Ishikawa (cell line): ENCODE measurements at regions not wholly inside any gene's neighbourhood (a gene's known extent, or its start where the extent isn't known, plus 50 kb on each side); places are given as distances from the start of the nearest gene placed in this dataset.

Experiments used
- CEBPB ChIP-seq: IDR thresholded peaks from 2 replicates; pipeline ENCODE4 v1.6.1; 2012
- CREB1 ChIP-seq: IDR thresholded peaks from 2 replicates; pipeline ENCODE4 v1.6.1; 2012; ENCODE audit warnings: low read depth
- EGR1 ChIP-seq: IDR thresholded peaks from 2 replicates; pipeline ENCODE4 v1.6.1; 2012
- EP300 ChIP-seq: IDR thresholded peaks from 2 replicates; pipeline ENCODE4 v1.6.1; 2012; ENCODE audit warnings: borderline replicate concordance
- FOXM1 ChIP-seq: IDR thresholded peaks from 2 replicates; pipeline ENCODE4 v1.6.1; 2012; ENCODE audit warnings: low read depth, borderline replicate concordance
- NFIC ChIP-seq: IDR thresholded peaks from 2 replicates; pipeline ENCODE4 v1.6.1; 2012
- RAD21 ChIP-seq: IDR thresholded peaks from 2 replicates; pipeline ENCODE4 v1.6.1; 2012; ENCODE audit warnings: low read depth
- TAF1 ChIP-seq: IDR thresholded peaks from 2 replicates; pipeline ENCODE4 v1.6.1; 2012; ENCODE audit warnings: low read depth, mild to moderate bottlenecking
- TCF12 ChIP-seq: IDR thresholded peaks from 2 replicates; pipeline ENCODE4 v1.6.1; 2012; ENCODE audit warnings: low read depth
- TEAD4 ChIP-seq: IDR thresholded peaks from 2 replicates; pipeline ENCODE4 v1.6.1; 2012
- YY1 ChIP-seq: IDR thresholded peaks from 2 replicates; pipeline ENCODE4 v1.6.1; 2012; ENCODE audit warnings: low read depth
- ZBTB7A ChIP-seq: IDR thresholded peaks from 2 replicates; pipeline ENCODE4 v1.6.1; 2012; ENCODE audit warnings: low read depth
- TF ChIP-seq, protein P1 (sequence below): IDR thresholded peaks from 2 replicates; pipeline ENCODE4 v1.6.1; 2012
- TF ChIP-seq, protein P2 (sequence below): IDR thresholded peaks from 2 replicates; pipeline ENCODE4 v1.6.1; 2012
- TF ChIP-seq, protein P3 (sequence below): IDR thresholded peaks from 2 replicates; pipeline ENCODE4 v1.6.1; 2012; ENCODE audit warnings: low read depth, mild to moderate bottlenecking

DNA sequence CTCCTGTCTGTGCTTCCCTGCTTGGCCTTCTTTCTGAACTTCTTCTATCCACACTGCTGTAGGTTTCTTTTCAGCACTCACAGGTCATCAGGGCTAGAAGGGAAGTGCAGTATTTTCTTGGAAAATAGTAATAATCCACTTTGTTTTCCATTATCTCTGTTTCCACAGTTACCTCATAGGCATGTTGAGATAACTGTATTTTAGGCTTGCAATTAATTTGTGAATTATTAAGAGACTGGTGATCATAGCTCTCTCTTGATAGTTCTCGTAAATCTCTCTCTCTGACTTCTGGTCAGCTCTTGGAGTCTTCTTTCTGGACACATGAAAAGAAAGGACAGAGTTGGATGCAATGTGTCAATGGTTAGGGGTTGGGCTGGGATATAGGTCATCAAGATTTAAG lies 243.6 kb upstream of the IGFBP3 start:
- no peak for TF ChIP-seq ZBTB7A
- no peak for TF ChIP-seq TEAD4
- no peak for TF ChIP-seq FOXM1

DNA sequence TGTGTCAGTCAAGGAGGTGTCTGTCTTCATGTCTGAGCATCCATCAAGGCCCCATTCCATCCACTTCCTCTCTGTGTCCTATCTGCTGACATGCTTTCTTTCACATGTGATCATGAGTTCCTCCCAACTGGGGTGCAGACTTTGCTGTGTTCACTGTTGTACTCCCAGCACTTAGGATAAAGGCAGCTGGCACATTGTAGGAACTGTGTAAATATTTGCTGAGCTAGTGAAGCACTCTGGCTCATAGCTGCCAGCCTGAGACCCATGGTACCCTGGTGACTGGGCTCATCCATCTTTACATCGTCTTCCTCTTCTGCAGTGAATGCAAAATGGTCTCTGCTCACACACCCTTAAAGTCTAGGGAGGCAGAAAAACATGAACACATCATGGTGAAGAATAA lies 242.2 kb upstream of the IGFBP3 start:
- TF ChIP-seq, protein P1, sequence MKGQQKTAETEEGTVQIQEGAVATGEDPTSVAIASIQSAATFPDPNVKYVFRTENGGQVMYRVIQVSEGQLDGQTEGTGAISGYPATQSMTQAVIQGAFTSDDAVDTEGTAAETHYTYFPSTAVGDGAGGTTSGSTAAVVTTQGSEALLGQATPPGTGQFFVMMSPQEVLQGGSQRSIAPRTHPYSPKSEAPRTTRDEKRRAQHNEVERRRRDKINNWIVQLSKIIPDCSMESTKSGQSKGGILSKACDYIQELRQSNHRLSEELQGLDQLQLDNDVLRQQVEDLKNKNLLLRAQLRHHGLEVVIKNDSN, result no peak
- no peak for TF ChIP-seq NFIC
- TF ChIP-seq, protein P2, sequence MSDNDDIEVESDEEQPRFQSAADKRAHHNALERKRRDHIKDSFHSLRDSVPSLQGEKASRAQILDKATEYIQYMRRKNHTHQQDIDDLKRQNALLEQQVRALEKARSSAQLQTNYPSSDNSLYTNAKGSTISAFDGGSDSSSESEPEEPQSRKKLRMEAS, result no peak
- no peak for TF ChIP-seq EP300
- TF ChIP-seq YY1, result no peak
- TF ChIP-seq ZBTB7A, result no peak
- TF ChIP-seq FOXM1, result no peak
- no peak for TF ChIP-seq CEBPB
- TF ChIP-seq CREB1, result no peak
- TF ChIP-seq RAD21, result no peak
- TF ChIP-seq EGR1, result no peak
- TF ChIP-seq, protein P3, sequence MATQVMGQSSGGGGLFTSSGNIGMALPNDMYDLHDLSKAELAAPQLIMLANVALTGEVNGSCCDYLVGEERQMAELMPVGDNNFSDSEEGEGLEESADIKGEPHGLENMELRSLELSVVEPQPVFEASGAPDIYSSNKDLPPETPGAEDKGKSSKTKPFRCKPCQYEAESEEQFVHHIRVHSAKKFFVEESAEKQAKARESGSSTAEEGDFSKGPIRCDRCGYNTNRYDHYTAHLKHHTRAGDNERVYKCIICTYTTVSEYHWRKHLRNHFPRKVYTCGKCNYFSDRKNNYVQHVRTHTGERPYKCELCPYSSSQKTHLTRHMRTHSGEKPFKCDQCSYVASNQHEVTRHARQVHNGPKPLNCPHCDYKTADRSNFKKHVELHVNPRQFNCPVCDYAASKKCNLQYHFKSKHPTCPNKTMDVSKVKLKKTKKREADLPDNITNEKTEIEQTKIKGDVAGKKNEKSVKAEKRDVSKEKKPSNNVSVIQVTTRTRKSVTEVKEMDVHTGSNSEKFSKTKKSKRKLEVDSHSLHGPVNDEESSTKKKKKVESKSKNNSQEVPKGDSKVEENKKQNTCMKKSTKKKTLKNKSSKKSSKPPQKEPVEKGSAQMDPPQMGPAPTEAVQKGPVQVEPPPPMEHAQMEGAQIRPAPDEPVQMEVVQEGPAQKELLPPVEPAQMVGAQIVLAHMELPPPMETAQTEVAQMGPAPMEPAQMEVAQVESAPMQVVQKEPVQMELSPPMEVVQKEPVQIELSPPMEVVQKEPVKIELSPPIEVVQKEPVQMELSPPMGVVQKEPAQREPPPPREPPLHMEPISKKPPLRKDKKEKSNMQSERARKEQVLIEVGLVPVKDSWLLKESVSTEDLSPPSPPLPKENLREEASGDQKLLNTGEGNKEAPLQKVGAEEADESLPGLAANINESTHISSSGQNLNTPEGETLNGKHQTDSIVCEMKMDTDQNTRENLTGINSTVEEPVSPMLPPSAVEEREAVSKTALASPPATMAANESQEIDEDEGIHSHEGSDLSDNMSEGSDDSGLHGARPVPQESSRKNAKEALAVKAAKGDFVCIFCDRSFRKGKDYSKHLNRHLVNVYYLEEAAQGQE, result no peak
- no peak for TF ChIP-seq TEAD4
- no peak for TF ChIP-seq TAF1
- TF ChIP-seq TCF12, result no peak

DNA sequence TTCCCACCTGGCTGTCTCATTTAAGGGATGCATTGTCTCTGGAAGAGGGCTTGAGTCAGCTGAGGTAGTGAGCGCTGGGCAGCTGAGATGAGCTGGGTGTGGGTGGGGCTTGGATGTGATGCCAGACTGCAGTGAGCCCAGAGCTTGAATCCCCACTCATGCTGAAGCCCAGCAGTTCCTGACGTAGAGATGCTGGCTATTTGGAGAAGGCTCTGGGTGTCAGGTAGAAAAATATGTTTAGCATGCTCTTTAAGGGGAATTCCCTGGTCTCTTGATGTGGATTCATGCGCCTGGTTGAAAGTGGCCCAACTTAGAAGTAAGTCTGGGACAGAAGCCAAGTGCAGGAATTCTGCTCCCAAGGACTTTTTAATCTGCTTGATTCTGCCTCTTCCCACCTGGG lies 241.5 kb upstream of the IGFBP3 start:
- no peak for TF ChIP-seq TAF1
- no peak for TF ChIP-seq NFIC
- TF ChIP-seq RAD21, result no peak
- TF ChIP-seq CREB1, result no peak
- TF ChIP-seq TCF12, result no peak
- no peak for TF ChIP-seq ZBTB7A
- no peak for TF ChIP-seq TEAD4
- TF ChIP-seq EGR1, result no peak
- TF ChIP-seq, protein P3, result no peak
- TF ChIP-seq EP300, result no peak
- TF ChIP-seq FOXM1, result no peak
- no peak for TF ChIP-seq YY1
- no peak for TF ChIP-seq CEBPB
- TF ChIP-seq, protein P2, result no peak
- TF ChIP-seq, protein P1, result no peak

DNA sequence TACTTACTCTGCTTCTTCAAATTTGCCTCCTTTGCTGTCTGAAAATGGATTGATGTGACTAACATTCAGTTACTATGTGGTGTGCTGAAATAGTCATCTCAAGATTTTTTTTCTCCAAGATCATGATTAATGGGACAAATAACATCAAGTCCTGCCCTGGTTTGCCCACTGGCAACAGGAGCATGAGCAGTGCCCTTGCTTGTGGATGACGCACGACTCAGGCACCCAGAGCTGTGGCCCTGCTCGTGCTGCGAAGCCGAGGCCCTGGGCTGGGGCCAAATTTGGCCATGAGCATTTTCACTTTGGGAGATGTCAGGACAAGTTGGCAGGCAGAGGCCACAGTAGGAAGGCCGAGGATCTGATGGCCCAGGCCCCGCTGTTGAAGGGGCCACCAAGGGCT lies 239.8 kb upstream of the IGFBP3 start:
- TF ChIP-seq YY1 (no peak), EP300 (no peak), ZBTB7A (no peak), TAF1 (no peak), FOXM1 (no peak), RAD21 (no peak), NFIC (no peak), EGR1 (no peak)
- TF ChIP-seq, protein P1, result no peak
- TF ChIP-seq, protein P2, result no peak

DNA sequence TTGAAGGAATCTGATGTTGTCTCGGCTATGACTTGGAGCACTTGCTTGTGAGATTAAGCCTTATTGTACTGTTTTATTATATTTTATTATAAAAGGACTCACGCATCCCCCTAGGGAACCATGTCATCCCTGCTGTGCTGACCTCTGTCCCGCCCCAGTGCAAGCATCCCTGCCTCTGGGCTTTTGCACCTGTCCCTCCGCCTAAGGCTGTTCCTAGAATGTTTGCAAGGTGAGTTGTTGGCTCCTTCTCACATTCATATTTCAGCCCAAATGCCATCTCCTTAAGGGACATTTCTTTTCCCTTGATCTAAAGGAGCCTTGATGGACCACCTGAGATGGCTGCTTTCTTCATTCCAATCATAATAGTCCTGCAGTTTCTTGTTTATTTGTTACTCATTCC lies 236.9 kb upstream of the IGFBP3 start:
- TF ChIP-seq, protein P3, result no peak
